ENCODE measurements at regions not wholly inside any gene's neighbourhood (a gene's known extent, or its start where the extent isn't known, plus 50 kb on each side); places are given as distances from the start of the nearest gene placed in this dataset.

DNA sequence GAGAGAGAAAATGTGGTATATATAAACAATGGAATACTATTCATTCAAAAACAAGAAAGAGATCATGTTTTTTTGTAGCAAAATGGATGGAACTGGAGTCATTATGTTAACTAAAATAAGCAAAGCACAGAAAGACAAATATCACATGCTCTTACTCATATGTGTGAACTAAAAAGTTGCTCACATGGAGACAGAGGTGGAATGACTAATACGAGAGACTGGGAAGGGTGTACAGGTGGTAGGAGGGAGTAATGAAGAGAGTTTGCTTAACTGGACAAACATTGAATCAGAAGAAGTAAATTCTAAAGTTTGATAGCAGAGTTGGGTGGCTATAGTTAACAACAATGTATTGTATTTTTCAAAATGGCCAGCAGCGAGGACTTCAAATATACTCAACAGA, 1080.7 kb upstream of the CHAC2 start:
- no peaks in the 10 kb centered on the region for H3F3A ChIP-seq (replicated peaks; ENCODE audit: low read depth)
- H2AFZ ChIP-seq: no peak overlapping the region
- Mint-ChIP-seq H3K4me1 (no peaks in the 10 kb centered on the region), H3K9me3 (peaks cover 12% of the 10 kb centered on the region), H3K27me3 (ENCODE audit: insufficient read depth, low read depth, poor library complexity) (no peaks in the 10 kb centered on the region), H3K27ac (no peak overlapping the region), H3K4me3 (no peak overlapping the region), H3K36me3 (ENCODE audit: low read depth) (no peaks in the 10 kb centered on the region; the same call in 2 of the 3 replicates)
- H3K4me2 ChIP-seq: no peak overlapping the region
- TF ChIP-seq, protein P1, sequence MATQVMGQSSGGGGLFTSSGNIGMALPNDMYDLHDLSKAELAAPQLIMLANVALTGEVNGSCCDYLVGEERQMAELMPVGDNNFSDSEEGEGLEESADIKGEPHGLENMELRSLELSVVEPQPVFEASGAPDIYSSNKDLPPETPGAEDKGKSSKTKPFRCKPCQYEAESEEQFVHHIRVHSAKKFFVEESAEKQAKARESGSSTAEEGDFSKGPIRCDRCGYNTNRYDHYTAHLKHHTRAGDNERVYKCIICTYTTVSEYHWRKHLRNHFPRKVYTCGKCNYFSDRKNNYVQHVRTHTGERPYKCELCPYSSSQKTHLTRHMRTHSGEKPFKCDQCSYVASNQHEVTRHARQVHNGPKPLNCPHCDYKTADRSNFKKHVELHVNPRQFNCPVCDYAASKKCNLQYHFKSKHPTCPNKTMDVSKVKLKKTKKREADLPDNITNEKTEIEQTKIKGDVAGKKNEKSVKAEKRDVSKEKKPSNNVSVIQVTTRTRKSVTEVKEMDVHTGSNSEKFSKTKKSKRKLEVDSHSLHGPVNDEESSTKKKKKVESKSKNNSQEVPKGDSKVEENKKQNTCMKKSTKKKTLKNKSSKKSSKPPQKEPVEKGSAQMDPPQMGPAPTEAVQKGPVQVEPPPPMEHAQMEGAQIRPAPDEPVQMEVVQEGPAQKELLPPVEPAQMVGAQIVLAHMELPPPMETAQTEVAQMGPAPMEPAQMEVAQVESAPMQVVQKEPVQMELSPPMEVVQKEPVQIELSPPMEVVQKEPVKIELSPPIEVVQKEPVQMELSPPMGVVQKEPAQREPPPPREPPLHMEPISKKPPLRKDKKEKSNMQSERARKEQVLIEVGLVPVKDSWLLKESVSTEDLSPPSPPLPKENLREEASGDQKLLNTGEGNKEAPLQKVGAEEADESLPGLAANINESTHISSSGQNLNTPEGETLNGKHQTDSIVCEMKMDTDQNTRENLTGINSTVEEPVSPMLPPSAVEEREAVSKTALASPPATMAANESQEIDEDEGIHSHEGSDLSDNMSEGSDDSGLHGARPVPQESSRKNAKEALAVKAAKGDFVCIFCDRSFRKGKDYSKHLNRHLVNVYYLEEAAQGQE (IDR thresholded peaks at IDR 0.05; ENCODE audit: unreplicated experiment): no peak
- TF ChIP-seq JUNB (IDR thresholded peaks at IDR 0.05; ENCODE audit: unreplicated experiment) (no peak), STAT1 (IDR thresholded peaks at IDR 0.05; ENCODE audit: unreplicated experiment) (no peak), CREB1 (CRISPR knock-in tag; IDR thresholded peaks at IDR 0.05; ENCODE audit: low read depth) (no peak), EZH2phosphoT487 (IDR thresholded peaks at IDR 0.05; ENCODE audit: unreplicated experiment) (no peak), ZNF331 (CRISPR knock-in tag; IDR thresholded peaks at IDR 0.05; ENCODE audit: low read depth) (no peak), EZH2 (IDR thresholded peaks at IDR 0.05; ENCODE audit: low read depth, unreplicated experiment) (no peak), NANOG (IDR thresholded peaks at IDR 0.05; ENCODE audit: borderline replicate concordance) (no peak), POLR2AphosphoS5 (IDR thresholded peaks at IDR 0.05; ENCODE audit: low read depth) (no peak), ZNF114 (CRISPR knock-in tag; IDR thresholded peaks at IDR 0.05) (no peak)
- TF ChIP-seq, protein P2, sequence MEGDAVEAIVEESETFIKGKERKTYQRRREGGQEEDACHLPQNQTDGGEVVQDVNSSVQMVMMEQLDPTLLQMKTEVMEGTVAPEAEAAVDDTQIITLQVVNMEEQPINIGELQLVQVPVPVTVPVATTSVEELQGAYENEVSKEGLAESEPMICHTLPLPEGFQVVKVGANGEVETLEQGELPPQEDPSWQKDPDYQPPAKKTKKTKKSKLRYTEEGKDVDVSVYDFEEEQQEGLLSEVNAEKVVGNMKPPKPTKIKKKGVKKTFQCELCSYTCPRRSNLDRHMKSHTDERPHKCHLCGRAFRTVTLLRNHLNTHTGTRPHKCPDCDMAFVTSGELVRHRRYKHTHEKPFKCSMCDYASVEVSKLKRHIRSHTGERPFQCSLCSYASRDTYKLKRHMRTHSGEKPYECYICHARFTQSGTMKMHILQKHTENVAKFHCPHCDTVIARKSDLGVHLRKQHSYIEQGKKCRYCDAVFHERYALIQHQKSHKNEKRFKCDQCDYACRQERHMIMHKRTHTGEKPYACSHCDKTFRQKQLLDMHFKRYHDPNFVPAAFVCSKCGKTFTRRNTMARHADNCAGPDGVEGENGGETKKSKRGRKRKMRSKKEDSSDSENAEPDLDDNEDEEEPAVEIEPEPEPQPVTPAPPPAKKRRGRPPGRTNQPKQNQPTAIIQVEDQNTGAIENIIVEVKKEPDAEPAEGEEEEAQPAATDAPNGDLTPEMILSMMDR (conservative IDR thresholded peaks at IDR 0.05; ENCODE audit: low read depth in 2 of 2): no peak
- TF ChIP-seq, protein P3, sequence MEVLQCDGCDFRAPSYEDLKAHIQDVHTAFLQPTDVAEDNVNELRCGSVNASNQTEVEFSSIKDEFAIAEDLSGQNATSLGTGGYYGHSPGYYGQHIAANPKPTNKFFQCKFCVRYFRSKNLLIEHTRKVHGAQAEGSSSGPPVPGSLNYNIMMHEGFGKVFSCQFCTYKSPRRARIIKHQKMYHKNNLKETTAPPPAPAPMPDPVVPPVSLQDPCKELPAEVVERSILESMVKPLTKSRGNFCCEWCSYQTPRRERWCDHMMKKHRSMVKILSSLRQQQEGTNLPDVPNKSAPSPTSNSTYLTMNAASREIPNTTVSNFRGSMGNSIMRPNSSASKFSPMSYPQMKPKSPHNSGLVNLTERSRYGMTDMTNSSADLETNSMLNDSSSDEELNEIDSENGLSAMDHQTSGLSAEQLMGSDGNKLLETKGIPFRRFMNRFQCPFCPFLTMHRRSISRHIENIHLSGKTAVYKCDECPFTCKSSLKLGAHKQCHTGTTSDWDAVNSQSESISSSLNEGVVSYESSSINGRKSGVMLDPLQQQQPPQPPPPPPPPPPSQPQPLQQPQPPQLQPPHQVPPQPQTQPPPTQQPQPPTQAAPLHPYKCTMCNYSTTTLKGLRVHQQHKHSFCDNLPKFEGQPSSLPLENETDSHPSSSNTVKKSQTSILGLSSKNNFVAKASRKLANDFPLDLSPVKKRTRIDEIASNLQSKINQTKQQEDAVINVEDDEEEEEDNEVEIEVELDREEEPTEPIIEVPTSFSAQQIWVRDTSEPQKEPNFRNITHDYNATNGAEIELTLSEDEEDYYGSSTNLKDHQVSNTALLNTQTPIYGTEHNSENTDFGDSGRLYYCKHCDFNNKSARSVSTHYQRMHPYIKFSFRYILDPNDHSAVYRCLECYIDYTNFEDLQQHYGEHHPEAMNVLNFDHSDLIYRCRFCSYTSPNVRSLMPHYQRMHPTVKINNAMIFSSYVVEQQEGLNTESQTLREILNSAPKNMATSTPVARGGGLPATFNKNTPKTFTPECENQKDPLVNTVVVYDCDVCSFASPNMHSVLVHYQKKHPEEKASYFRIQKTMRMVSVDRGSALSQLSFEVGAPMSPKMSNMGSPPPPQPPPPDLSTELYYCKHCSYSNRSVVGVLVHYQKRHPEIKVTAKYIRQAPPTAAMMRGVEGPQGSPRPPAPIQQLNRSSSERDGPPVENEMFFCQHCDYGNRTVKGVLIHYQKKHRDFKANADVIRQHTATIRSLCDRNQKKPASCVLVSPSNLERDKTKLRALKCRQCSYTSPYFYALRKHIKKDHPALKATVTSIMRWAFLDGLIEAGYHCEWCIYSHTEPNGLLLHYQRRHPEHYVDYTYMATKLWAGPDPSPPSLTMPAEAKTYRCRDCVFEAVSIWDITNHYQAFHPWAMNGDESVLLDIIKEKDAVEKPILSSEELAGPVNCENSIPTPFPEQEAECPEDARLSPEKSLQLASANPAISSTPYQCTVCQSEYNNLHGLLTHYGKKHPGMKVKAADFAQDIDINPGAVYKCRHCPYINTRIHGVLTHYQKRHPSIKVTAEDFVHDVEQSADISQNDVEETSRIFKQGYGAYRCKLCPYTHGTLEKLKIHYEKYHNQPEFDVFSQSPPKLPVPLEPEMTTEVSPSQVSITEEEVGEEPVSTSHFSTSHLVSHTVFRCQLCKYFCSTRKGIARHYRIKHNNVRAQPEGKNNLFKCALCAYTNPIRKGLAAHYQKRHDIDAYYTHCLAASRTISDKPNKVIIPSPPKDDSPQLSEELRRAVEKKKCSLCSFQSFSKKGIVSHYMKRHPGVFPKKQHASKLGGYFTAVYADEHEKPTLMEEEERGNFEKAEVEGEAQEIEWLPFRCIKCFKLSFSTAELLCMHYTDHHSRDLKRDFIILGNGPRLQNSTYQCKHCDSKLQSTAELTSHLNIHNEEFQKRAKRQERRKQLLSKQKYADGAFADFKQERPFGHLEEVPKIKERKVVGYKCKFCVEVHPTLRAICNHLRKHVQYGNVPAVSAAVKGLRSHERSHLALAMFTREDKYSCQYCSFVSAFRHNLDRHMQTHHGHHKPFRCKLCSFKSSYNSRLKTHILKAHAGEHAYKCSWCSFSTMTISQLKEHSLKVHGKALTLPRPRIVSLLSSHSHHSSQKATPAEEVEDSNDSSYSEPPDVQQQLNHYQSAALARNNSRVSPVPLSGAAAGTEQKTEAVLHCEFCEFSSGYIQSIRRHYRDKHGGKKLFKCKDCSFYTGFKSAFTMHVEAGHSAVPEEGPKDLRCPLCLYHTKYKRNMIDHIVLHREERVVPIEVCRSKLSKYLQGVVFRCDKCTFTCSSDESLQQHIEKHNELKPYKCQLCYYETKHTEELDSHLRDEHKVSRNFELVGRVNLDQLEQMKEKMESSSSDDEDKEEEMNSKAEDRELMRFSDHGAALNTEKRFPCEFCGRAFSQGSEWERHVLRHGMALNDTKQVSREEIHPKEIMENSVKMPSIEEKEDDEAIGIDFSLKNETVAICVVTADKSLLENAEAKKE (CRISPR knock-in tag; IDR thresholded peaks at IDR 0.05): no peak
- TF ChIP-seq, protein P4, sequence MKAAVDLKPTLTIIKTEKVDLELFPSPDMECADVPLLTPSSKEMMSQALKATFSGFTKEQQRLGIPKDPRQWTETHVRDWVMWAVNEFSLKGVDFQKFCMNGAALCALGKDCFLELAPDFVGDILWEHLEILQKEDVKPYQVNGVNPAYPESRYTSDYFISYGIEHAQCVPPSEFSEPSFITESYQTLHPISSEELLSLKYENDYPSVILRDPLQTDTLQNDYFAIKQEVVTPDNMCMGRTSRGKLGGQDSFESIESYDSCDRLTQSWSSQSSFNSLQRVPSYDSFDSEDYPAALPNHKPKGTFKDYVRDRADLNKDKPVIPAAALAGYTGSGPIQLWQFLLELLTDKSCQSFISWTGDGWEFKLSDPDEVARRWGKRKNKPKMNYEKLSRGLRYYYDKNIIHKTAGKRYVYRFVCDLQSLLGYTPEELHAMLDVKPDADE (IDR thresholded peaks at IDR 0.05): no peak
- H3K4me3 ChIP-seq: no peak overlapping the region
- no peaks in the 10 kb centered on the region for H3K36me3 ChIP-seq (ENCODE audit: insufficient read depth)
- H3K79me2 ChIP-seq (replicated peaks; ENCODE audit: insufficient read depth): no peaks in the 10 kb centered on the region
- no peak overlapping the region for H3K27ac ChIP-seq (ENCODE audit: low read depth)
- DNase-seq (ENCODE audit: low spot score): no peak
- no peaks in the 10 kb centered on the region for H3K4me1 ChIP-seq (ENCODE audit: insufficient read depth)
- no peaks in the 10 kb centered on the region for H3K27me3 ChIP-seq (ENCODE audit: insufficient read depth)
- no peak for ATAC-seq
- H3K9me2 ChIP-seq (ENCODE audit: insufficient read depth): no peaks in the 10 kb centered on the region
- no peaks in the 10 kb centered on the region for H4K20me1 ChIP-seq (replicated peaks; ENCODE audit: insufficient read depth)

All from GM23338 (cell line).